ENCODE measurements at regions not wholly inside any gene's neighbourhood (a gene's known extent, or its start where the extent isn't known, plus 50 kb on each side); places are given as distances from the start of the nearest gene placed in this dataset.

GRCh38 chr10:44766631-44767030, 144.5 kb upstream of the TMEM72 start:
- TF ChIP-seq POLR2AphosphoS5 (IDR thresholded peaks at IDR 0.05; ENCODE audit: low read depth, low read length), result no peak
- no peak for TF ChIP-seq POLR2A (IDR thresholded peaks at IDR 0.05; ENCODE audit: low read depth, low read length)

All from GM12891 (cell line).